GM23248 (cell line): ENCODE measurements at regions not wholly inside any gene's neighbourhood (a gene's known extent, or its start where the extent isn't known, plus 50 kb on each side); places are given as distances from the start of the nearest gene placed in this dataset.
"Not testable (repeated sequence)": the region's sequence is repeated elsewhere in the genome, so short reads cannot be mapped to it uniquely, and the experiment has no call there.

Source experiments
- DNase-seq: peaks from one replicate; pipeline ENCODE4 v3.0.0-alpha.2; 2015
- H2AFZ ChIP-seq: fragments of 200-600 bp; sonication (generic); 2 replicates; pipeline ENCODE4 v1.6.1; 2016; ENCODE audit warnings: antibody characterized with exemption
- H3F3A ChIP-seq: fragments of 200-600 bp; sonication (generic); 2 replicates; pipeline ENCODE4 v1.6.1; 2016; ENCODE audit warnings: mild to moderate bottlenecking, antibody characterized with exemption, mixed run types; ENCODE audit not compliant: insufficient read depth
- H3K27ac ChIP-seq: fragments of 200-600 bp; sonication (generic); 2 replicates; pipeline ENCODE4 v1.5.1; 2016; ENCODE audit warnings: mild to moderate bottlenecking
- H3K27me3 ChIP-seq: fragments of 200-600 bp; sonication (generic); replicated peaks from 2 replicates; pipeline ENCODE4 v1.6.1; 2016; ENCODE audit warnings: mild to moderate bottlenecking; ENCODE audit not compliant: insufficient read depth
- H3K36me3 ChIP-seq: fragments of 200-600 bp; sonication (generic); 2 replicates; pipeline ENCODE4 v1.6.1; 2016; ENCODE audit warnings: low read depth, mild to moderate bottlenecking
- H3K4me1 ChIP-seq: fragments of 200-600 bp; sonication (generic); 2 replicates; pipeline ENCODE4 v1.6.1; 2016; ENCODE audit warnings: mild to moderate bottlenecking; ENCODE audit not compliant: insufficient read depth
- H3K4me2 ChIP-seq: fragments of 200-600 bp; sonication (generic); one replicate; pipeline ENCODE4 v1.6.1; 2016; ENCODE audit warnings: mild to moderate bottlenecking; ENCODE audit not compliant: unreplicated experiment
- H3K4me3 ChIP-seq: fragments of 200-600 bp; sonication (generic); 2 replicates; pipeline ENCODE4 v1.5.1; 2016; ENCODE audit warnings: mild to moderate bottlenecking
- H3K79me2 ChIP-seq: fragments of 200-600 bp; sonication (generic); 2 replicates; pipeline ENCODE4 v1.6.1; 2016; ENCODE audit warnings: mild to moderate bottlenecking; ENCODE audit not compliant: insufficient read depth
- H3K9ac ChIP-seq: fragments of 200-600 bp; sonication (generic); 2 replicates; pipeline ENCODE4 v1.6.1; 2016; ENCODE audit warnings: mild to moderate bottlenecking
- H3K9me2 ChIP-seq: fragments of 200-600 bp; sonication (generic); 2 replicates; pipeline ENCODE4 v1.6.1; 2016; ENCODE audit warnings: mixed run types, mild to moderate bottlenecking, moderate library complexity; ENCODE audit not compliant: insufficient read depth
- H3K9me3 ChIP-seq: fragments of 200-600 bp; sonication (generic); one replicate; pipeline ENCODE4 v1.6.1; 2017; ENCODE audit warnings: low read depth
- H4K20me1 ChIP-seq: fragments of 200-600 bp; sonication (generic); 2 replicates; pipeline ENCODE4 v1.6.0; 2016; ENCODE audit not compliant: insufficient read depth
- EZH2 ChIP-seq: fragments of 200-600 bp; sonication (generic); IDR thresholded peaks from 2 replicates; pipeline ENCODE4 v1.6.1; 2018; ENCODE audit warnings: antibody characterized with exemption, mild to moderate bottlenecking; ENCODE audit not compliant: insufficient read depth, poor library complexity, severe bottlenecking
- EZH2phosphoT487 ChIP-seq: fragments of 200-600 bp; sonication (generic); IDR thresholded peaks from 2 replicates; pipeline ENCODE4 v1.6.1; 2018; ENCODE audit warnings: antibody characterized with exemption, moderate library complexity, mild to moderate bottlenecking, low read depth; ENCODE audit not compliant: insufficient read depth
- WGBS, 2 experiments: methylation state at CpG; one replicate each; pipeline ENCODE4 v1.1.6; 2015 to 2017; ENCODE audit warnings: low lambda C conversion rate in 2 of 2, low coverage in 1 of 2; ENCODE audit errors: missing lambda C conversion rate in 2 of 2; 5-methylcytosine and 5-hydroxymethylcytosine counted together
- in situ Hi-C: fragments of 300-500 bp; cut with MboI; formaldehyde crosslinking; loops from 2 replicates; pipeline ENCODE4 v1.15.0; 2020

DNA sequence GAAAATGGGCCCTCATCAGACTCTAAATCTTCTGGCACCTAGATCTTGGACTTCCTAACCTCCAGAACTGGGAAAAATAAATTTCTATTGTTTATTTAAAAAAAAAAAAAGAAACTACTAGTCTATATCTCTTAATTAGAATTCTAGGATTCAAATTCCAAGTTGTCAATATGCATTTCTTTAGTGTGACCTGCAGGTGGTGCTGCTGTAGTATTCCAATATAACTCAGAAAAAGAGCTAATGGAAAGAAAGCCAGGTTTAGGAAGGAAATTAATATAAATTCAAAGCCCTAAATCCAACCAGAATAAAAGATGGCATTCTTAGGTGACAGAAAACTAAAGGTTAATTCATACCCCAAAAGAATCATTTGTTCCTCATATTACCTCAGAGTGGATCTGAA lies 80.0 kb upstream of the NALF2 start:
- peak; percentile 33 for DNase-seq
- H3K27ac ChIP-seq, result no peak overlapping the region
- in situ Hi-C loops, result no loop called here

DNA sequence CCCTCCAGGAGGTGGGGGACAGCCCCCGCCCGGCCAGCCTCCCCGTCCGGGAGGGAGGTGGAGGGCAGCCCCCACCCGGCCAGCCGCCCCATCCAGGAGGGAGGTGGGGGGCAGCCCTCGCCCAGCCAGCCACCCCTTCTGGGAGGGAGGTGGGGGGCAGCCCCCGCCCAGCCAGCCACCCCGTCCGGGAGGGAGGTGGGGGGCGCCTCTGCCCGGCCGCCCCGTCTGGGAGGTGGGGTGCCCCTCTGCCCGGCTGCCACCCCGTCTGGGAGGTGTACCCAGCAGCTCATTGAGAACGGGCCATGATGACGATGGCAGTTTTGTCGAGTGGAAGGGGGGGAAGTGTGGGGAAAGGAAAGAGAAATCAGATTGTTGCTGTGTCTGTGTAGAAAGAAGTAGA lies 81.9 kb upstream of the NALF2 start:
- H3K27ac ChIP-seq, H3K79me2 ChIP-seq, H2AFZ ChIP-seq, H3K9me3 ChIP-seq, H3K27me3 ChIP-seq, H3K9ac ChIP-seq, H3K4me1 ChIP-seq, H3K4me3 ChIP-seq, H3K36me3 ChIP-seq, H3K9me2 ChIP-seq, H3K4me2 ChIP-seq, H4K20me1 ChIP-seq, in situ Hi-C loops, DNase-seq, H3F3A ChIP-seq: not testable (repeated sequence)
- WGBS, 2 experiments, result 67% methylated on average over 16 of the region's 19 CpGs; no CpG with 5 or more reads in 1 of the 2 experiments

More for the DNA sequence above, 80.0 kb upstream of the NALF2 start:
- Histone ChIP-seq H3K9me3 (no peaks in the 10 kb centered on the region), H3K9me2 (no peaks in the 10 kb centered on the region), H3K4me3 (no peak overlapping the region), H2AFZ (no peak overlapping the region), H3K9ac (no peak overlapping the region), H3K27me3 (no peaks in the 10 kb centered on the region), H3F3A (no peaks in the 10 kb centered on the region), H4K20me1 (no peaks in the 10 kb centered on the region), H3K36me3 (no peaks in the 10 kb centered on the region), H3K4me2 (no peak overlapping the region), H3K4me1 (no peaks in the 10 kb centered on the region), H3K79me2 (no peaks in the 10 kb centered on the region)
- TF ChIP-seq EZH2 (no peak), EZH2phosphoT487 (no peak)

DNA sequence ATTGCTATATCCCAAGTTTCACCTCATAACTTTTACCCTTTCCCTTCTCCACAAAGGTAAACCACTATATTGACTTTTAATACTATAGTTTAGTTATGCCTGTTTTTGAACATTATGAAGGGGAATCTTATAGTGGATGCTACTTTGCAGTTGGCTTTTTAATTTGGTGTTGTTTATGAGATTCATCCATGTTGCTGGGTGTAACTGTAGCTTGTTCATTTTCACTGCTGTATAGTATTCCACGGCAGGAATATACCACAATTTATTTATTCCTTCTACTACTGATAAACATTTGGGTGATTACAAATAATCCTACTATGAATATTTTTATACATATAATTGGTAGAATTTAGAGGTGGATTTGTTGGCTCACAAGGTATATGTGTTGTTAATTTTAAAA lies 88.4 kb upstream of the NALF2 start:
- Histone ChIP-seq H3K9me3 (no peaks in the 10 kb centered on the region), H3K9me2 (no peaks in the 10 kb centered on the region), H2AFZ (no peak overlapping the region), H3K27ac (no peak overlapping the region), H3K4me3 (no peak overlapping the region), H3K9ac (no peak overlapping the region), H3F3A (no peaks in the 10 kb centered on the region), H3K36me3 (no peaks in the 10 kb centered on the region), H3K4me1 (no peaks in the 10 kb centered on the region), H4K20me1 (no peaks in the 10 kb centered on the region), H3K27me3 (no peaks in the 10 kb centered on the region), H3K79me2 (no peaks in the 10 kb centered on the region), H3K4me2 (no peak overlapping the region)
- 63 to 68% methylated on average over 1 of the region's 1 CpG for WGBS, 2 experiments
- TF ChIP-seq EZH2, result no peak
- TF ChIP-seq EZH2phosphoT487, result no peak
- in situ Hi-C loops, result no loop called here
- DNase-seq, result no peak

DNA sequence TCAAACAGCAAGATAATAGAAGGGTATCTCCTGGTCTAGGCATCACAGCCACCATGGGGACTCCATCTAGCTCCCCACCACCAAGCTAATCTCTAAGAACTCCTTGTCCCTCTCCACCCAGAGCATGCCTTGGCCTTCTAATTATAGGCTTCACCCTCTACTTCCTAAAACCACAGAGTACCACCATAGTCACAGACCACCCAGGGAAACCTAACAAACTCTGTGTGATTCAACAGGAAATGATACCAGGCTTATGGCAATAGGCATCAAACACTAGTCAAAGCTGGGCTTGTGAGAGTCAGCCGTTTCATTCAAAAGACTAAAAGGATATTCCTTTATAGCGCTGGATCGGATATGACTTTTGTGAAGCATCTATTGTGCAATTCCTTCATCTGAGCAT lies 91.5 kb upstream of the NALF2 start:
- Histone ChIP-seq H3K4me2 (no peak overlapping the region), H2AFZ (no peak overlapping the region), H3K36me3 (no peaks in the 10 kb centered on the region), H4K20me1 (no peaks in the 10 kb centered on the region), H3K9me3 (no peaks in the 10 kb centered on the region), H3K4me1 (no peaks in the 10 kb centered on the region), H3K27me3 (no peaks in the 10 kb centered on the region), H3K27ac (no peak overlapping the region), H3K9ac (no peak overlapping the region), H3K9me2 (no peaks in the 10 kb centered on the region), H3K4me3 (no peak overlapping the region), H3F3A (no peaks in the 10 kb centered on the region), H3K79me2 (no peaks in the 10 kb centered on the region)
- in situ Hi-C loops, result no loop called here
- no peak for DNase-seq
- TF ChIP-seq EZH2, result no peak
- TF ChIP-seq EZH2phosphoT487, result no peak
- 70 to 85% methylated on average over 3 of the region's 3 CpGs for WGBS, 2 experiments

DNA sequence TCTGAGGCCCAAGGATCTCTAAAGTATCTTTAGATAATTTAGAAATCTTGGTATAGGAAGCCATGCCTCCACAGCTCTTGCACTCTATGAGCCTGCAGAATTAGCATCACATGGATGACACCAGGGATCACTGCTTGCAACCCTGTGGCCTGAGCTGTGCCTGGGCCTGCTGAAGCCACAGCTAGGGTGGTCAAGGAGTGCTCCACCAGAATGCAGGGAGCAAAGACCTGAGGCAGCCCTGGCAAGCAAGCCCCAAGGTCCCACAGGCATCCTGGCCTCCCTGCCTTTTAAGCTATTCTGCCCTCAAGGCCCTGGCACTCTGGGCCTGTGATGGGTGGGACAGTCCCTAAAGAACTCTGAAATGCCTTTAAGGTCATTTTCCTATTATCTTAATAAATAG lies 105.2 kb upstream of the NALF2 start:
- H3K9me3 ChIP-seq, result no peaks in the 10 kb centered on the region

More for the DNA sequence above, 105.2 kb upstream of the NALF2 start:
- no peaks in the 10 kb centered on the region for H3F3A ChIP-seq
- H2AFZ ChIP-seq, result no peak overlapping the region
- H4K20me1 ChIP-seq, result no peaks in the 10 kb centered on the region
- H3K36me3 ChIP-seq, result no peaks in the 10 kb centered on the region
- H3K27ac ChIP-seq, result no peak overlapping the region
- DNase-seq, result no peak
- TF ChIP-seq EZH2 (no peak), EZH2phosphoT487 (no peak)
- H3K9ac ChIP-seq, result no peak overlapping the region
- H3K9me2 ChIP-seq, result no peaks in the 10 kb centered on the region
- no peak overlapping the region for H3K4me2 ChIP-seq
- H3K27me3 ChIP-seq, result no peaks in the 10 kb centered on the region
- no peaks in the 10 kb centered on the region for H3K79me2 ChIP-seq
- in situ Hi-C loops, result no loop called here
- no peak overlapping the region for H3K4me3 ChIP-seq
- H3K4me1 ChIP-seq, result no peaks in the 10 kb centered on the region
